T-helper 17 cell (primary cell): ENCODE measurements at regions not wholly inside any gene's neighbourhood (a gene's known extent, or its start where the extent isn't known, plus 50 kb on each side); places are given as distances from the start of the nearest gene placed in this dataset.

ENCODE experiments used
- ATAC-seq: fragments of 150-1000 bp; cut with Tn5 transposase; 2 replicates; pipeline ENCODE4 v1.10.0; 2021; ENCODE audit warnings: mild to moderate bottlenecking, moderate library complexity
- DNase-seq, 3 donors: peaks; one replicate each; pipeline versions ENCODE4 v3.0.0 to v3.0.0-alpha.2; 2020 to 2021
- H3K9me3 ChIP-seq: one replicate; pipeline ENCODE4 v1.7.0; 2013; ENCODE audit warnings: low read length, mild to moderate bottlenecking; ENCODE audit not compliant: control insufficient read depth, poor library complexity, severe bottlenecking
- H3K27ac Mint-ChIP-seq: one replicate; pipeline ENCODE4 v1.8.0; 2022; ENCODE audit warnings: mild to moderate bottlenecking, moderate library complexity, mixed read lengths
- H3K27me3 Mint-ChIP-seq: one replicate; pipeline ENCODE4 v1.8.0; 2022; ENCODE audit warnings: mixed read lengths
- H3K36me3 Mint-ChIP-seq: one replicate; pipeline ENCODE4 v1.8.0; 2022; ENCODE audit warnings: low read depth, mixed read lengths
- H3K4me1 Mint-ChIP-seq: one replicate; pipeline ENCODE4 v1.8.0; 2022; ENCODE audit warnings: mild to moderate bottlenecking, mixed read lengths
- H3K4me3 Mint-ChIP-seq: one replicate; pipeline ENCODE4 v1.8.0; 2022; ENCODE audit warnings: mild to moderate bottlenecking, moderate library complexity, mixed read lengths

- H3K9me3 ChIP-seq = no peaks in the 10 kb centered on the region
- Mint-ChIP-seq H3K4me1 (no peaks in the 10 kb centered on the region), H3K36me3 (peaks cover 2% of the 10 kb centered on the region), H3K27me3 (no peaks in the 10 kb centered on the region), H3K27ac (no peak overlapping the region), H3K4me3 (no peak overlapping the region)
- ATAC-seq (no peak), DNase-seq (no peak)
Measured at GRCh38 chr18:28820353-28820752, 643.4 kb upstream of the CDH2 start.

- no peaks in the 10 kb centered on the region for H3K4me1 Mint-ChIP-seq
- no peaks in the 10 kb centered on the region for H3K9me3 ChIP-seq
- H3K36me3 Mint-ChIP-seq = peaks cover 2% of the 10 kb centered on the region
- H3K4me3 Mint-ChIP-seq = no peak overlapping the region
- ATAC-seq = no peak
- no peaks in the 10 kb centered on the region for H3K27me3 Mint-ChIP-seq
- no peak overlapping the region for H3K27ac Mint-ChIP-seq
- no peak for DNase-seq
Measured at GRCh38 chr18:28816155-28816554, 639.2 kb upstream of the CDH2 start.

GRCh38 chr18:28814365-28814764 is 637.4 kb upstream of the CDH2 start:
- DNase-seq = no peak
- Mint-ChIP-seq H3K27me3 (no peaks in the 10 kb centered on the region), H3K36me3 (peaks cover 2% of the 10 kb centered on the region), H3K4me1 (no peaks in the 10 kb centered on the region), H3K27ac (no peak overlapping the region), H3K4me3 (no peak overlapping the region)
- ATAC-seq = no peak
- no peaks in the 10 kb centered on the region for H3K9me3 ChIP-seq

- DNase-seq (no peak), ATAC-seq (no peak)
- Mint-ChIP-seq H3K27ac (no peak overlapping the region), H3K27me3 (no peaks in the 10 kb centered on the region), H3K4me1 (no peaks in the 10 kb centered on the region), H3K4me3 (no peak overlapping the region), H3K36me3 (no peaks in the 10 kb centered on the region)
- H3K9me3 ChIP-seq = no peaks in the 10 kb centered on the region
Measured at GRCh38 chr18:28808373-28808772, 631.4 kb upstream of the CDH2 start.

GRCh38 chr18:28805491-28805890 is 628.6 kb upstream of the CDH2 start:
- no peaks in the 10 kb centered on the region for H3K4me1 Mint-ChIP-seq
- no peak for ATAC-seq
- no peak overlapping the region for H3K27ac Mint-ChIP-seq
- H3K27me3 Mint-ChIP-seq = no peaks in the 10 kb centered on the region
- H3K36me3 Mint-ChIP-seq = no peaks in the 10 kb centered on the region
- DNase-seq = no peak
- no peak overlapping the region for H3K4me3 Mint-ChIP-seq
- H3K9me3 ChIP-seq = no peaks in the 10 kb centered on the region

GRCh38 chr18:28804512-28805202 is 627.7 kb upstream of the CDH2 start:
- Mint-ChIP-seq H3K27me3 (no peaks in the 10 kb centered on the region), H3K4me1 (no peaks in the 10 kb centered on the region), H3K27ac (no peak overlapping the region), H3K4me3 (no peak overlapping the region), H3K36me3 (no peaks in the 10 kb centered on the region)
- no peak for ATAC-seq
- no peaks in the 10 kb centered on the region for H3K9me3 ChIP-seq
- DNase-seq = no peak

GRCh38 chr18:28802546-28802945 is 625.6 kb upstream of the CDH2 start:
- Mint-ChIP-seq H3K4me3 (no peak overlapping the region), H3K36me3 (no peaks in the 10 kb centered on the region), H3K4me1 (no peaks in the 10 kb centered on the region), H3K27me3 (no peaks in the 10 kb centered on the region), H3K27ac (no peak overlapping the region)
- DNase-seq = no peak
- ATAC-seq = no peak
- no peaks in the 10 kb centered on the region for H3K9me3 ChIP-seq

- H3K4me3 Mint-ChIP-seq = no peak overlapping the region
- H3K27ac Mint-ChIP-seq = no peak overlapping the region
- H3K4me1 Mint-ChIP-seq = no peaks in the 10 kb centered on the region
- H3K27me3 Mint-ChIP-seq = no peaks in the 10 kb centered on the region
- H3K9me3 ChIP-seq = no peaks in the 10 kb centered on the region
- no peaks in the 10 kb centered on the region for H3K36me3 Mint-ChIP-seq
- no peak for ATAC-seq
- DNase-seq = no peak
Measured at GRCh38 chr18:28801876-28802275, 624.9 kb upstream of the CDH2 start.

GRCh38 chr18:28794459-28795245 is 617.7 kb upstream of the CDH2 start:
- ATAC-seq (no peak), DNase-seq (no peak)
- no peaks in the 10 kb centered on the region for H3K36me3 Mint-ChIP-seq
- no peak overlapping the region for H3K27ac Mint-ChIP-seq
- H3K27me3 Mint-ChIP-seq = no peaks in the 10 kb centered on the region
- no peaks in the 10 kb centered on the region for H3K4me1 Mint-ChIP-seq
- no peaks in the 10 kb centered on the region for H3K9me3 ChIP-seq
- no peak overlapping the region for H3K4me3 Mint-ChIP-seq

GRCh38 chr18:28793901-28794300 is 617.0 kb upstream of the CDH2 start:
- no peaks in the 10 kb centered on the region for H3K27me3 Mint-ChIP-seq
- no peak for DNase-seq
- no peaks in the 10 kb centered on the region for H3K4me1 Mint-ChIP-seq
- H3K36me3 Mint-ChIP-seq = no peaks in the 10 kb centered on the region
- ATAC-seq = no peak
- no peak overlapping the region for H3K4me3 Mint-ChIP-seq
- no peaks in the 10 kb centered on the region for H3K9me3 ChIP-seq
- H3K27ac Mint-ChIP-seq = no peak overlapping the region

- no peak for ATAC-seq
- Mint-ChIP-seq H3K27me3 (no peaks in the 10 kb centered on the region), H3K27ac (no peak overlapping the region), H3K4me1 (no peaks in the 10 kb centered on the region), H3K36me3 (no peaks in the 10 kb centered on the region), H3K4me3 (no peak overlapping the region)
- DNase-seq = no peak
- no peaks in the 10 kb centered on the region for H3K9me3 ChIP-seq
Measured at GRCh38 chr18:28792404-28793086, 615.6 kb upstream of the CDH2 start.

GRCh38 chr18:28791101-28791500 is 614.2 kb upstream of the CDH2 start:
- no peak for DNase-seq
- Mint-ChIP-seq H3K36me3 (no peaks in the 10 kb centered on the region), H3K4me1 (no peaks in the 10 kb centered on the region), H3K27me3 (no peaks in the 10 kb centered on the region), H3K27ac (no peak overlapping the region), H3K4me3 (no peak overlapping the region)
- ATAC-seq = no peak
- H3K9me3 ChIP-seq = no peaks in the 10 kb centered on the region

GRCh38 chr18:28789502-28789901 is 612.6 kb upstream of the CDH2 start:
- Mint-ChIP-seq H3K4me1 (no peaks in the 10 kb centered on the region), H3K27ac (no peak overlapping the region), H3K36me3 (no peaks in the 10 kb centered on the region), H3K27me3 (no peaks in the 10 kb centered on the region), H3K4me3 (no peak overlapping the region)
- no peaks in the 10 kb centered on the region for H3K9me3 ChIP-seq
- DNase-seq (no peak), ATAC-seq (no peak)
